ENCODE measurements at regions not wholly inside any gene's neighbourhood (a gene's known extent, or its start where the extent isn't known, plus 50 kb on each side); places are given as distances from the start of the nearest gene placed in this dataset.

DNA sequence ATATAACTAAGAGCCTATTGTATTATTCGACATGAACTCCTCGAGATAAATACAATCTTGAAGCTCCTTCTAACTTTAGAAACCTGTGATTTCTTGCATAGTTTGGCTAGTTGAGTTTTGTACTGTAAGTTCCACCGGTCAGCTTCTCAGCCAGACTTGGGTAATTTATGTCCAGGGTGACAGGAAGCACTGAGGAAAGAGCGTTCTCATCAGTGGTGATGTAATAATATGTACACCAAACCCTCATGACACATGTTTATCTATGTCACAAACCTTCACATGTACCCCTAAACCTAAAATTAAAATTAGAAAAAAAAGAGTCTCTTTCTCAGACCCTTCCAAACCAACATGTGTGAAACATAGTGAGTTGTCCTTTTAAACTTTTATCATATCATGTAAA is 205.7 kb downstream of the KCNRG start:
- Histone ChIP-seq H3K27ac (peak overlapping the region in 1 of 10 donors; percentile 78), H3K4me1 (peaks cover 0 to 52% (median 6%) of the 10 kb centered on the region in 9 donors), H3K36me3 (no peaks in the 10 kb centered on the region), H3K9me3 (peaks cover 0 to 20% (median 8%) of the 10 kb centered on the region in 11 donors), H3K4me3 (no peak overlapping the region), H3K27me3 (no peaks in the 10 kb centered on the region)
- WGBS, 2 donors, result 62 to 63% methylated on average over 4 of the region's 4 CpGs
- intact Hi-C loops (cut with DNase I), result no loop called here
- no peak for DNase-seq
- no peak for ATAC-seq
- TF ChIP-seq, protein P1, sequence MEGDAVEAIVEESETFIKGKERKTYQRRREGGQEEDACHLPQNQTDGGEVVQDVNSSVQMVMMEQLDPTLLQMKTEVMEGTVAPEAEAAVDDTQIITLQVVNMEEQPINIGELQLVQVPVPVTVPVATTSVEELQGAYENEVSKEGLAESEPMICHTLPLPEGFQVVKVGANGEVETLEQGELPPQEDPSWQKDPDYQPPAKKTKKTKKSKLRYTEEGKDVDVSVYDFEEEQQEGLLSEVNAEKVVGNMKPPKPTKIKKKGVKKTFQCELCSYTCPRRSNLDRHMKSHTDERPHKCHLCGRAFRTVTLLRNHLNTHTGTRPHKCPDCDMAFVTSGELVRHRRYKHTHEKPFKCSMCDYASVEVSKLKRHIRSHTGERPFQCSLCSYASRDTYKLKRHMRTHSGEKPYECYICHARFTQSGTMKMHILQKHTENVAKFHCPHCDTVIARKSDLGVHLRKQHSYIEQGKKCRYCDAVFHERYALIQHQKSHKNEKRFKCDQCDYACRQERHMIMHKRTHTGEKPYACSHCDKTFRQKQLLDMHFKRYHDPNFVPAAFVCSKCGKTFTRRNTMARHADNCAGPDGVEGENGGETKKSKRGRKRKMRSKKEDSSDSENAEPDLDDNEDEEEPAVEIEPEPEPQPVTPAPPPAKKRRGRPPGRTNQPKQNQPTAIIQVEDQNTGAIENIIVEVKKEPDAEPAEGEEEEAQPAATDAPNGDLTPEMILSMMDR (IDR thresholded peaks at IDR 0.05), result no peak

DNA sequence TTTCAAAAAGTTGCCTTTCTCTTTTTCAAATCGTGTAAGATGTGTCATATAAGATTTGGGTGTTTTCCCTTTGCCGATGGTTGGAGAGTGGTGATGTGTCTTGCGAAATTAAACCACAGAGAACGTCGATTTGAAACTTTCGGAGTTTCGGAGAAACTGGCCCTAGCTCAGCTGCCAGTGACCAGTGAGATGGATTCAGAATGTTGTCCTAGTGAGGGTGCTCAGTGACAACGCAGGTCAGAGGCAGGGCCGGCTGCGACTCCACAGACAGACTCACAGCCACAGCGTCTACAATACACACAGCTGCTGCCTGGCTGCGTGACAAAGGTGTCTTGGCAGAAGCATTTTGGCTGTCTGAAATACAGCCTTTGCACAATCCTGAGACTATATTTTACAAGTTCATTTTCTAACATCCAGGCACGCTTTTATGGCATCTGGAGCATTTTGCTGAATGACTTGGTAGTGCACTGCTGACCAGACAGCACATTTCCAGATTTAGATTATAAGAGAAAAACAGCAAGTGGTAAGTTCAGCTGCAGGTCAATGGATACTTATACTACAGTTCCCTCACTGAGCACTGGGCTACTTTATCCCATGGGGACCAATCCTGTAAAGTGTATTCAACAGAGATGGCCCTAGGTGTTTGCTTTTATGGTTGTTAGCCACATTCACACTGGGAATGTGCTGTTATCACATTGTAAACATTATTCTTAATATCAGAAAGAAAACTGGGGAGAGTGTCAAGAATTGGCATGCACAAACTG is 207.5 kb downstream of the KCNRG start:
- DNase-seq (peak; percentile 37 to 76), ATAC-seq (peak; percentile 63 to 93 (median 81))
- H3K4me1 ChIP-seq, result peaks cover 0 to 64% (median 8%) of the 10 kb centered on the region in 9 donors
- intact Hi-C loops (cut with DNase I), result no loop called here
- peaks cover 0 to 7% (median 0%) of the 10 kb centered on the region in 11 donors for H3K9me3 ChIP-seq
- TF ChIP-seq, protein P1 (IDR thresholded peaks at IDR 0.05), result no peak
- no peaks in the 10 kb centered on the region for H3K27me3 ChIP-seq
- WGBS, 2 donors, result 49 to 66% methylated on average over 13 of the region's 13 CpGs
- peak overlapping the region in 2 of 10 donors; percentile 11 to 78 for H3K27ac ChIP-seq
- H3K36me3 ChIP-seq, result no peaks in the 10 kb centered on the region
- H3K4me3 ChIP-seq, result peak overlapping the region in 1 of 10 donors; percentile 5

DNA sequence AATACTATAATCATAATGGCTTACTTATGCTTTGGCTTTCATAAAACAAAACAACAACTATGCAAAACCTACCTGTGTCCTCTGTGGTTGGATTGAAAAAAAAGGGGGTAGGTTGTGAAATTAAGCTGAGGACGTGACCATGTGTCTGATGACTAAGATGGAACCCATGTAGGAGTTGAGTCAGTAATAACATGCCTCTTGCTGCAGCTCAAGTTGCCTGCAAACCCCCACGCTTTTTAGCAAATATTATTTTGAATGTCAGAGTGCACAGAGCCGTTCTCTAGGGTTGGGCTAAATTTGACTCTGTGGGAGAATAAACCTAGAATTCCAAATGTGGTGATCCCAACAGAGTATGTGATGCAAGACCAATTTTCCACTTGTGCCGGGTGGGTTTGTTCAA is 209.3 kb downstream of the KCNRG start:
- no peaks in the 10 kb centered on the region for H3K27me3 ChIP-seq
- intact Hi-C loops (cut with DNase I), result no loop called here
- ATAC-seq (peak in 3 of 8 donors; percentile 32 to 56 (median 53)), DNase-seq (no peak)
- TF ChIP-seq, protein P1 (IDR thresholded peaks at IDR 0.05), result no peak
- peaks cover 0 to 4% (median 0%) of the 10 kb centered on the region in 11 donors for H3K9me3 ChIP-seq
- peak overlapping the region in 1 of 10 donors; percentile 37 for H3K27ac ChIP-seq
- 76 to 79% methylated on average over 4 of the region's 4 CpGs for WGBS, 2 donors
- H3K4me1 ChIP-seq, result peaks cover 0 to 67% (median 8%) of the 10 kb centered on the region in 9 donors
- H3K4me3 ChIP-seq, result no peak overlapping the region
- H3K36me3 ChIP-seq, result no peaks in the 10 kb centered on the region

DNA sequence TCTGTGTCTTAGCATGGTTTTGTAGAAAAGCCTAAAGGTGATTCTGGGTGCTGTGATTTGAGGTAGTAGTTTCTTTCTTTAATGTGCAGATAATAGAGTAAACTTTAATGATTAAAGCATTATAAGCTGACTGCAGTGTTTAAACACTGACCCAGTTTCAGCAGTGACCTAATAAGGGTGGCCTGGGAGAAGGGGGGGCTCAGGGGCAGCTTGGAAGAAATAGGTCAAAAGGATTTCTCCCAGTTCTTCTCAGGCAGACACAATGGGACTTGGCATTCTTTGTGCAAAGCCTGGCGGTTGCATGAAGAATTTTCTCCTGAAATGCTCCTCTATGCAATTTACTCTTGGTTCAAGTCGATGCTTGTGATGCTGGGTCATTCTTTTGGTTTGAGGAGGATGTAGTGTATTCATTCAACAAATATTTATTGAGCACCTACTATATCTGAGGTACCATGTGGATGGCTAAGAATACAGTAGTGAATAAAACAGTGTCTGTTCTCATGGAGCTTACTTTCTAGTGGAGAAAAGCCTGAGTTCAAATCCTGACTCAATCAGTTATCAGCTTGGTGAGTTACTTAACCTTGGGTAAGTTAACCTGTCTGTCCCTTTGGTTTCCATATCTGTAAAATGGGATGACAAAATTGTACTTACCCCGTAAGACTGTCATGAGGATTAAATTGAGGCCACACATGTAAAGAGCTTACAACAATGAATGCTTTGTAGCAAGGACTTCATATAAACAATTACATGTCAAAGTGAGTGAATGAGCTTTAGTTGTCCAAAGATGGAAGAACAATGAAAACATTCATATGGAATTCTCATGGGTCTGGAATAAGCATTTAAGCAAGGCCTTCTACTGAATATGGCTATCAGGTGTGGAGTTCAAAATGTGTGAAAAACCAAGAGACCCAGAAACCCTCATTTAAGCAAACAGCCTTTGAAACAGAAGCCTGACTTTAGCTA is 210.2 kb downstream of the KCNRG start:
- H3K27ac ChIP-seq, result peak overlapping the region in 1 of 10 donors; percentile 37
- H3K4me1 ChIP-seq, result peaks cover 0 to 74% (median 8%) of the 10 kb centered on the region in 9 donors
- WGBS, 2 donors, result 87 to 89% methylated on average over 3 of the region's 3 CpGs
- TF ChIP-seq, protein P1 (IDR thresholded peaks at IDR 0.05), result no peak
- peak in 1 of 8 donors; percentile 60 for ATAC-seq
- H3K36me3 ChIP-seq, result no peaks in the 10 kb centered on the region
- no peak for DNase-seq
- intact Hi-C loops (cut with DNase I), result no loop called here
- H3K27me3 ChIP-seq, result no peaks in the 10 kb centered on the region
- H3K9me3 ChIP-seq, result no peaks in the 10 kb centered on the region
- H3K4me3 ChIP-seq, result no peak overlapping the region
